HG03354 (cell line): ENCODE measurements at regions not wholly inside any gene's neighbourhood (a gene's known extent, or its start where the extent isn't known, plus 50 kb on each side); places are given as distances from the start of the nearest gene placed in this dataset.

Source experiments
- ATAC-seq: cut with Tn5 transposase; IDR thresholded peaks from one replicate; pipeline ENCODE4 v1.9.1; 2021; ENCODE audit warnings: mild to moderate bottlenecking; ENCODE audit not compliant: unreplicated experiment, poor library complexity, severe bottlenecking

GRCh38 chr3:168157099-168157700, 61.5 kb upstream of the GOLIM4 start:
- ATAC-seq = no peak

GRCh38 chr3:168156479-168156878, 60.8 kb upstream of the GOLIM4 start:
- ATAC-seq = no peak

- no peak for ATAC-seq
Measured at GRCh38 chr3:168155303-168155702, 59.6 kb upstream of the GOLIM4 start.

- no peak for ATAC-seq
Measured at GRCh38 chr3:168154089-168154488, 58.4 kb upstream of the GOLIM4 start.

- no peak for ATAC-seq
Measured at GRCh38 chr3:168152149-168152548, 56.4 kb upstream of the GOLIM4 start.
